Stimulated activated CD8-positive, alpha-beta memory T cell treated with anti-CD3 and anti-CD28 coated beads, Interleukin-7, amount 100 ng/mL, for 48 hours (primary cell): ENCODE measurements at regions not wholly inside any gene's neighbourhood (a gene's known extent, or its start where the extent isn't known, plus 50 kb on each side); places are given as distances from the start of the nearest gene placed in this dataset.
"Not testable (repeated sequence)": the region's sequence is repeated elsewhere in the genome, so short reads cannot be mapped to it uniquely, and the experiment has no call there.

Experiments used
- DNase-seq, 2 donors: peaks; one replicate each; pipeline ENCODE4 v3.0.0-alpha.2; 2020; ENCODE audit warnings: low read depth in 1 of 2; ENCODE audit errors: extremely low read depth in 1 of 2

- no peak for DNase-seq
Measured at GRCh38 chr13:63840551-63841421, 2425.1 kb upstream of the PCDH20 start.

- DNase-seq: no peak
Measured at GRCh38 chr13:63838366-63839110, 2422.9 kb upstream of the PCDH20 start.

GRCh38 chr13:63837701-63838100, 2422.1 kb upstream of the PCDH20 start:
- DNase-seq: not testable (repeated sequence)

- not testable (repeated sequence) for DNase-seq
Measured at GRCh38 chr13:63829609-63830008, 2414.0 kb upstream of the PCDH20 start.

- DNase-seq: not testable (repeated sequence)
Measured at GRCh38 chr13:63821785-63822184, 2406.1 kb upstream of the PCDH20 start.

- not testable (repeated sequence) for DNase-seq
Measured at GRCh38 chr13:63811428-63812004, 2395.9 kb upstream of the PCDH20 start.

- not testable (repeated sequence) for DNase-seq
Measured at GRCh38 chr13:63791134-63791533, 2375.5 kb upstream of the PCDH20 start.

- no peak for DNase-seq
Measured at GRCh38 chr13:63774133-63774532, 2358.5 kb upstream of the PCDH20 start.

GRCh38 chr13:63773476-63773875, 2357.8 kb upstream of the PCDH20 start:
- DNase-seq: no peak

- DNase-seq: not testable (repeated sequence)
Measured at GRCh38 chr13:63757683-63758082, 2342.0 kb upstream of the PCDH20 start.

- not testable (repeated sequence) for DNase-seq
Measured at GRCh38 chr13:63749857-63750256, 2334.2 kb upstream of the PCDH20 start.

GRCh38 chr13:63741814-63742101, 2326.1 kb upstream of the PCDH20 start:
- not testable (repeated sequence) for DNase-seq

GRCh38 chr13:63741029-63741813, 2325.6 kb upstream of the PCDH20 start:
- no peak for DNase-seq

- DNase-seq: not testable (repeated sequence)
Measured at GRCh38 chr13:63739112-63739735, 2323.6 kb upstream of the PCDH20 start.

- no peak for DNase-seq
Measured at GRCh38 chr13:63737418-63737817, 2321.8 kb upstream of the PCDH20 start.

- no peak for DNase-seq
Measured at GRCh38 chr13:63731896-63732295, 2316.2 kb upstream of the PCDH20 start.

GRCh38 chr13:63712159-63712558, 2296.5 kb upstream of the PCDH20 start:
- DNase-seq: not testable (repeated sequence)

GRCh38 chr13:63706751-63707150, 2291.1 kb upstream of the PCDH20 start:
- no peak for DNase-seq

GRCh38 chr13:63704521-63704920, 2288.9 kb upstream of the PCDH20 start:
- DNase-seq: no peak

GRCh38 chr13:63700350-63700749, 2284.7 kb upstream of the PCDH20 start:
- no peak for DNase-seq
